ENCODE measurements at regions not wholly inside any gene's neighbourhood (a gene's known extent, or its start where the extent isn't known, plus 50 kb on each side); places are given as distances from the start of the nearest gene placed in this dataset.

DNA sequence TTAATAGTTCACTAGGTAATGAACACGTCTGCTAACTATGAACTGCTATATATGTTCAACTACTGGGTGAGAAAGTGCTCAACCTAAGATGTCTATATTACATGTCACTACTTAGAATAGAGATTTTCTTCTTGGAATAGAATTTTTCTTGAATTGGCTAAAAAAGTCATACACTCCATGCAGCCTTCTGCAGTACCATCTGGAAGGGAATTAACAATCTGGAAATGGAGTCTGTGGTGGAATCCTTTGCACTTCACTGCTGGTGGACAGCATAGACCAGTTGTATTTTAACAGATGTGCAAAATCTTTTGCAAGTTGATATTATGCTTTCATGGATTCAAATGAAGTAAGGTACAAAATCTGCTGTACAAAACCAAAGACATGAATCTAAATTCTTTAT lies 799.6 kb downstream of the KCNJ3 start:
- Histone ChIP-seq H3K36me3 (ENCODE audit: low read depth, low read length) (no peaks in the 10 kb centered on the region), H3K27ac (ENCODE audit: low read length) (no peak overlapping the region), H3K79me2 (ENCODE audit: low read length) (no peaks in the 10 kb centered on the region), H3F3A (ENCODE audit: low read length, unreplicated experiment) (no peaks in the 10 kb centered on the region), H3K4me1 (ENCODE audit: insufficient read depth, low read length) (no peaks in the 10 kb centered on the region), H3K27me3 (ENCODE audit: low read length) (no peaks in the 10 kb centered on the region), H3K9ac (ENCODE audit: low read length) (no peak overlapping the region), H4K20me1 (ENCODE audit: low read length) (no peaks in the 10 kb centered on the region), H3K9me2 (replicated peaks; ENCODE audit: low read length) (no peaks in the 10 kb centered on the region), H3K4me2 (ENCODE audit: low read length) (no peak overlapping the region), H2AFZ (ENCODE audit: low read length) (no peak overlapping the region), H3K9me3 (ENCODE audit: low read length) (no peaks in the 10 kb centered on the region), H3K4me3 (ENCODE audit: low read length) (no peak overlapping the region)
- no peak for ATAC-seq
- POLR2A ChIA-PET (ENCODE audit: unreplicated experiment), result no interaction called here
- BruUV-seq (replicated peaks), result no TSS peak
- no peak for DNase-seq
- CTCF ChIA-PET, result no interaction called here
- intact Hi-C loops (cut with micrococcal nuclease), result no loop called here
- TF ChIP-seq, protein P1, sequence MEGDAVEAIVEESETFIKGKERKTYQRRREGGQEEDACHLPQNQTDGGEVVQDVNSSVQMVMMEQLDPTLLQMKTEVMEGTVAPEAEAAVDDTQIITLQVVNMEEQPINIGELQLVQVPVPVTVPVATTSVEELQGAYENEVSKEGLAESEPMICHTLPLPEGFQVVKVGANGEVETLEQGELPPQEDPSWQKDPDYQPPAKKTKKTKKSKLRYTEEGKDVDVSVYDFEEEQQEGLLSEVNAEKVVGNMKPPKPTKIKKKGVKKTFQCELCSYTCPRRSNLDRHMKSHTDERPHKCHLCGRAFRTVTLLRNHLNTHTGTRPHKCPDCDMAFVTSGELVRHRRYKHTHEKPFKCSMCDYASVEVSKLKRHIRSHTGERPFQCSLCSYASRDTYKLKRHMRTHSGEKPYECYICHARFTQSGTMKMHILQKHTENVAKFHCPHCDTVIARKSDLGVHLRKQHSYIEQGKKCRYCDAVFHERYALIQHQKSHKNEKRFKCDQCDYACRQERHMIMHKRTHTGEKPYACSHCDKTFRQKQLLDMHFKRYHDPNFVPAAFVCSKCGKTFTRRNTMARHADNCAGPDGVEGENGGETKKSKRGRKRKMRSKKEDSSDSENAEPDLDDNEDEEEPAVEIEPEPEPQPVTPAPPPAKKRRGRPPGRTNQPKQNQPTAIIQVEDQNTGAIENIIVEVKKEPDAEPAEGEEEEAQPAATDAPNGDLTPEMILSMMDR (conservative IDR thresholded peaks at IDR 0.05; ENCODE audit: low read depth, low read length), result no peak
- no peak for TF ChIP-seq EZH2phosphoT487 (IDR thresholded peaks at IDR 0.05; ENCODE audit: borderline replicate concordance, low read length)
- TF ChIP-seq EZH2 (IDR thresholded peaks at IDR 0.05; ENCODE audit: low read length, unreplicated experiment), result no peak

DNA sequence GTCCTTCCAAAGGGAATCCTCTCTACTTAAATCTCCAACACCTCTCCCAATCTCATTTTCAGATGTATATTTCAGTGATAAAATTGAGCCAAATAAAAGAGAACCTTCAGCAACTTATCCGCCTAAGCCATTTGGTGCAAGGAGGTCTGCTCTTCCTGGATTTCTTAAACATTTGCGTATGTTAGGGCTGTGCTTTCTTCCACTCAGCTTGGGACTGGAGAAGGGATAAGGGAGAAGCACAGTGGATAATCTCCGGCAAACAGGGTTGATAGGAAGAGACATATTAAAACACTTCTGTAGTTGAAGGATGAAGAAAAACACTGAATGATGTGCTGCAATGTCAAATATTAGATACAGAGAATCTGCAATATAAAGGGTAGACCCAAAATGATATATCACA lies 796.2 kb downstream of the KCNJ3 start:
- H3K27me3 ChIP-seq (ENCODE audit: low read length), result 0 out of 2 replicates have a peak, but pooled peaks cover 4% of the 10 kb centered on the region
- no peak overlapping the region for H2AFZ ChIP-seq (ENCODE audit: low read length)
- H3K27ac ChIP-seq (ENCODE audit: low read length), result no peak overlapping the region
- H3K4me2 ChIP-seq (ENCODE audit: low read length), result no peak overlapping the region
- no peaks in the 10 kb centered on the region for H3K4me1 ChIP-seq (ENCODE audit: insufficient read depth, low read length)
- H3K9me3 ChIP-seq (ENCODE audit: low read length), result no peaks in the 10 kb centered on the region
- BruUV-seq (replicated peaks), result no TSS peak
- H4K20me1 ChIP-seq (ENCODE audit: low read length), result no peaks in the 10 kb centered on the region
- intact Hi-C loops (cut with micrococcal nuclease), result no loop called here
- H3K9me2 ChIP-seq (replicated peaks; ENCODE audit: low read length), result no peaks in the 10 kb centered on the region
- POLR2A ChIA-PET (ENCODE audit: unreplicated experiment), result no interaction called here
- H3F3A ChIP-seq (ENCODE audit: low read length, unreplicated experiment), result no peaks in the 10 kb centered on the region
- no peaks in the 10 kb centered on the region for H3K79me2 ChIP-seq (ENCODE audit: low read length)
- no peaks in the 10 kb centered on the region for H3K36me3 ChIP-seq (ENCODE audit: low read depth, low read length)
- no peak for ATAC-seq
- TF ChIP-seq, protein P1 (conservative IDR thresholded peaks at IDR 0.05; ENCODE audit: low read depth, low read length), result no peak
- no peak for TF ChIP-seq EZH2 (IDR thresholded peaks at IDR 0.05; ENCODE audit: low read length, unreplicated experiment)
- TF ChIP-seq EZH2phosphoT487 (IDR thresholded peaks at IDR 0.05; ENCODE audit: borderline replicate concordance, low read length), result no peak
- no peak for DNase-seq
- CTCF ChIA-PET, result no interaction called here
- no peak overlapping the region for H3K4me3 ChIP-seq (ENCODE audit: low read length)
- H3K9ac ChIP-seq (ENCODE audit: low read length), result no peak overlapping the region

- ChIA-PET POLR2A (ENCODE audit: unreplicated experiment) (no interaction called here), CTCF (no interaction called here)
- Histone ChIP-seq H3K4me2 (ENCODE audit: low read length) (no peak overlapping the region), H3K27me3 (ENCODE audit: low read length) (no peaks in the 10 kb centered on the region), H3F3A (ENCODE audit: low read length, unreplicated experiment) (no peaks in the 10 kb centered on the region), H3K9me2 (replicated peaks; ENCODE audit: low read length) (no peaks in the 10 kb centered on the region), H4K20me1 (ENCODE audit: low read length) (no peaks in the 10 kb centered on the region), H3K4me1 (ENCODE audit: insufficient read depth, low read length) (no peaks in the 10 kb centered on the region), H3K36me3 (ENCODE audit: low read depth, low read length) (no peaks in the 10 kb centered on the region), H3K9me3 (ENCODE audit: low read length) (no peaks in the 10 kb centered on the region), H3K4me3 (ENCODE audit: low read length) (no peak overlapping the region), H2AFZ (ENCODE audit: low read length) (no peak overlapping the region), H3K9ac (ENCODE audit: low read length) (no peak overlapping the region), H3K79me2 (ENCODE audit: low read length) (no peaks in the 10 kb centered on the region), H3K27ac (ENCODE audit: low read length) (no peak overlapping the region)
- no peak for TF ChIP-seq EZH2phosphoT487 (IDR thresholded peaks at IDR 0.05; ENCODE audit: borderline replicate concordance, low read length)
- TF ChIP-seq, protein P1 (conservative IDR thresholded peaks at IDR 0.05; ENCODE audit: low read depth, low read length), result no peak
- no peak for TF ChIP-seq EZH2 (IDR thresholded peaks at IDR 0.05; ENCODE audit: low read length, unreplicated experiment)
- BruUV-seq (replicated peaks), result no TSS peak
- intact Hi-C loops (cut with micrococcal nuclease), result no loop called here
- ATAC-seq (no peak), DNase-seq (no peak)
These were observed 786.8 kb downstream of the KCNJ3 start for GRCh38 chr2:155485141-155485842.
